IPS-18c (cell line): ENCODE measurements at regions not wholly inside any gene's neighbourhood (a gene's known extent, or its start where the extent isn't known, plus 50 kb on each side); places are given as distances from the start of the nearest gene placed in this dataset.

Experiments used
- H3K4me3 ChIP-seq: 2 replicates; pipeline ENCODE4 v1.7.0; 2013; ENCODE audit warnings: low read depth, mild to moderate bottlenecking, low read length, moderate library complexity; ENCODE audit not compliant: insufficient read depth
- H3K9me3 ChIP-seq: one replicate; pipeline ENCODE4 v1.6.1; 2013; ENCODE audit warnings: mild to moderate bottlenecking, low read length, moderate library complexity; ENCODE audit not compliant: control insufficient read depth, insufficient read depth

DNA sequence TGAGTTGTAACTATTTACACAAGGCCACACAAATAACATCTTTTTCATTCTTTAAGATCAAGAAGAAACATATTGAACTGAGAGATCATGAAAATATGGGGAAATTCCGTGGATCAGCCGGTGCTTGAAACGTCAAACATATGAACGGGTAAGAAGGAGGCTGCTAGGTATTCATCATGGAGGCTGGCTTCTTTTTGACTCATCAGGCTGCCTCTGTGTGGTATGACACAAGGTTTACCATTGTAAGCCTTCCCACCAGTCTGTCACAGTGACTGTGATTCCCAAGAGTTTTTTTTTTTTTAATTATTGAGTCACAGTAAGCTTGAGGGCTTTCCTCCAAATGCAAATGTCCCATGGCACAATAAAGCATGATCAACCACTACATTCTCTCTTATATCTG lies 506.9 kb downstream of the BCL11A start:
- no peaks in the 10 kb centered on the region for H3K9me3 ChIP-seq

DNA sequence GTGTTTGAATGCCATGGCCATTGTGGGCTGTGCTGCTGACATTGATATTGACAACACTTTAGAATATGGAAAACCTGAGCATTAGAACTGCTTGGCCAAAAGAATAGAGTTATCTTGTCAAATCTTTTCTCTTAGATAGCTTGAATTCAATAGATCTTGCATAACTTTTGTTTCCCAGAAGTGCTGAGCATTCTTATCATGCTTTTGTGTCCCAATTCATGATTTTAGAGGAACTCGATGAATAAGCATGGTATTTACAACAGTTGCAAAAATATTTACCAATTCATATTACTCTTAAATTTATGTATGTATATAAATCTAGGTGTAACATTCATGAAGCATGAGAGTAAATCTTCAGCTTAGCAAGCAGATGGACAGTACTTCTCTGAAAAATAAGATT lies 508.0 kb downstream of the BCL11A start:
- no peak overlapping the region for H3K4me3 ChIP-seq
- H3K9me3 ChIP-seq: no peaks in the 10 kb centered on the region

More for the DNA sequence above, 506.9 kb downstream of the BCL11A start:
- no peak overlapping the region for H3K4me3 ChIP-seq

- Histone ChIP-seq H3K4me3 (no peak overlapping the region), H3K9me3 (no peaks in the 10 kb centered on the region)
Observed at GRCh38 chr2:60044484-60044883, 509.0 kb downstream of the BCL11A start.

- no peaks in the 10 kb centered on the region for H3K9me3 ChIP-seq
- no peak overlapping the region for H3K4me3 ChIP-seq
Observed at GRCh38 chr2:60042023-60042422, 511.4 kb downstream of the BCL11A start.

- H3K4me3 ChIP-seq: no peak overlapping the region
- peaks cover 2% of the 10 kb centered on the region for H3K9me3 ChIP-seq
Observed at GRCh38 chr2:60033325-60033724, 520.1 kb downstream of the BCL11A start.

GRCh38 chr2:60029566-60029883 lies 523.9 kb downstream of the BCL11A start:
- Histone ChIP-seq H3K9me3 (no peaks in the 10 kb centered on the region), H3K4me3 (no peak overlapping the region)

DNA sequence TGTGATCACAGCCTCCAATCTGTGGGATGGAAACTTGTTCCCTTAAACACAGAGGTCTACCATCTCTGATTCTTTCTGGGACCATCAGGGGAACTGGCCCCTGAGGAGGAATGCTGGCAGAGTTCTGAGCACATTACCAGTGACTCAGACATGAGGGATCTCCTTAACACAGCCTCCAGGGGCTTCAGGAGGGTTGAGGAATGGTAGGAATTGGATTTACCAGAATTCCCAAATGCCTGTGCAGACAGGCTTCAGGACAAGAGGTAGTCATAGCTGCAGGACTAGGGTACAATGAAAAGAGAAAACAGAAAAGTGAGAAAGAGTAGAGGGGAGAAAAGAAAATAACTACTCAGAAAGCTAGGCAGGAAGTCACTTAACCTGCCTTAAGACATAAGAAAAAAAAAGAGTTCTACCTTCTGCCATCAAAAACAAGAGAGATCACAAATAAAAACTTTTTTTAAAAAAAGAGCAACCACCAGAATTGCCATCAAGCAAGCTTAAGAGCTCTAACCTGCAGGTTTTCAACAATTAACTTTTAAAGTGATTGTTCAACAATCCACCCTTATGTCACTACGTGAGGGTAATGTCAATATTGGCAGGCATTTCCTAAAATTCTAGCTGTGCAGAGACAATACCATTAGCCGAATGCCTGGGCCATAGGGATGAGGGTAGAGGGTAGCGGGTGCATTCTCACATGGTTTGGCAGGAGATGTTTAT lies 524.4 kb downstream of the BCL11A start:
- Histone ChIP-seq H3K4me3 (no peak overlapping the region), H3K9me3 (no peaks in the 10 kb centered on the region)

DNA sequence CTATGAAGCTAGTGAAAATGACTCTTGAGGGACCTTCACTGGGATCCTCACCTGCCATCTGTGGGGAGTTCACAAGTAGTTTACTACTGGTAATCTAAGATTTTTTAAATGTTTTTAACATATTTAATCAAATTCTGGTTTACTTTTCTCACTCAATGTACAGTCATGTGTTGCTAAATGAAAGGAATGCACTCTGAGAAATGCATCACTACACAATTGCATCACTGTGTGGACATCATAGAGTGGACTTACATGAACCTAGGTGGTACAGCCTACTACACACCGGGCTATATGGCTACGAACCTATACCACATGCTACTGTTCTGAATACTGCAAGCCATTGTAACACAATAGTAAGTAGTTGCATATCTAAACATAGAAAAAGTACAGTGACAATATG lies 528.0 kb downstream of the BCL11A start:
- Histone ChIP-seq H3K4me3 (no peak overlapping the region), H3K9me3 (no peaks in the 10 kb centered on the region)

- Histone ChIP-seq H3K4me3 (no peak overlapping the region), H3K9me3 (no peaks in the 10 kb centered on the region)
Observed at GRCh38 chr2:60023256-60023985, 530.0 kb downstream of the BCL11A start.

GRCh38 chr2:60007671-60008070 lies 545.8 kb downstream of the BCL11A start:
- H3K9me3 ChIP-seq: no peaks in the 10 kb centered on the region

GRCh38 chr2:60003076-60003475 lies 550.4 kb downstream of the BCL11A start:
- no peaks in the 10 kb centered on the region for H3K9me3 ChIP-seq
- no peak overlapping the region for H3K4me3 ChIP-seq

More at GRCh38 chr2:60007671-60008070, 545.8 kb downstream of the BCL11A start:
- H3K4me3 ChIP-seq: no peak overlapping the region

DNA sequence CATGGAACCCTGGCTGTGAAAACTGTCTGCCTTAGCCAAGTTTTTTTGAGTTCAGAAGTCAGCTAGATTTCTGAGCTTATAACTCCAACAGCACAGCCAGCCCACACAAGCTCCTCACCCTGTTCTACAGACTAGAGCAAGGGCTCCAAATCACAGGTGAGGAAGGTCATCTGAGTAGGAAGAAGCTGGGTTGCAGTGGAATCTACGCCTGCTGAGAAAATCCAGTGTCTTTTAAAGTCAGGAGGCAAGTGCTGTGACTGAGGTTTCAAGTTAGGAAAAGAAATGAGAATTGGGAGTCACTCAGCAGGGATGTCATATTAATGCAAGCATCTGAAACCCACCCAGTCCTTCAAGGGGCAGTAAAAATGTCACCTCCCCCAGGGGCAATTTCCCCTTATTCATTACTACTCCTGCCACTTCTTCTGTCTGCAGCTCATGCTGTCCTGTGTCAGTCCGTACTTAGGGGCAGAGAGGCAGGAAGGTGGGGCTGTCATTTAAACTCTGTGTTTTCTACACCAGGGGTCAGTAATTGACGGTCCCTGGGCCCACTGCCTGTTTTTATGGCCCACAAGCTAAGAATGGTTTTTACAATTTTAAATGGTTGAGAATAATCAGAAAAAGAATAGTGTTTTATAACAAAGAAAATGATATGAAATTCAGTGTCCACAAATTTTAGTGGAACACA lies 551.1 kb downstream of the BCL11A start:
- Histone ChIP-seq H3K9me3 (no peaks in the 10 kb centered on the region), H3K4me3 (no peak overlapping the region)

- Histone ChIP-seq H3K4me3 (no peak overlapping the region), H3K9me3 (no peaks in the 10 kb centered on the region)
Observed at GRCh38 chr2:60000686-60001085, 552.8 kb downstream of the BCL11A start.

- H3K9me3 ChIP-seq: no peaks in the 10 kb centered on the region
- H3K4me3 ChIP-seq: no peak overlapping the region
Observed at GRCh38 chr2:59998324-59998723, 555.1 kb downstream of the BCL11A start.

- Histone ChIP-seq H3K4me3 (no peak overlapping the region), H3K9me3 (no peaks in the 10 kb centered on the region)
Observed at GRCh38 chr2:59997371-59997770, 556.1 kb downstream of the BCL11A start.

DNA sequence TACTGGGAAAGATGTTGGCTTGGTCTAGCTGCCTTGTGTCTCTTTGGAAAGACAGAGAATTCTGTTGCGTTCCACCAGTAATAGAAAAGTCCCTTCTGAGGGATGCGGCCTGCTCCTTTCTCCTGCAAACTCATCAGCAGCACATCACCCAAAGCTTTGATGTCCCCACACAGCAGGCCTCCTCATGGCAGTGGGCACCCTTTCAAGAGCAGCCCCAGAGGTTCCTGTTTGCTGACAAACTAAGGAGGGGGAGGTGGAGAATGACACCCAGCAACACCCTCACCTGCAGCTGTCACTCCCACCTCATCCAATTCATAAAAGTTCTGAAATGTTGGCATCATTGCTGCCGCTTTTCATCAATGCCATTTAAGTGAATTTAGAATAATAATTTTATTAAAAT lies 556.6 kb downstream of the BCL11A start:
- Histone ChIP-seq H3K9me3 (no peaks in the 10 kb centered on the region), H3K4me3 (no peak overlapping the region)

DNA sequence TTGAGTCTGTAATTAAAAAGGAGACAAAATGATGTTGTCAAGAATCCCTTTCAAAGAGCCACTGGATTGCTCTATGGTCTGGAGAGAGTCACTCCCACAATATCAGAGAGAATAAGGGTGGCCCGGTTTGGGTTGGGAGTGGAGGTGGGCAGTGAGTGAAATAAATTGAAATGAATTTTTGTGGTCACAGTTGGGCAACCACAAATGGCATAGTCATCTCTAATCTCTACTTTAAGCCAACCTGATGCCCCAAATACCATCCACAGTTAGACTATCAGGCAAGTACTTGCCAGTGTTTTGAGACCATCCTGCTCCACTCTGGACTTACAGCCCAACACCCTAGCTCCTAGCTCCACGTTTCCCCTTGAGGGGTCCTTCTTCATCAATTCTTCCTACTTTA lies 559.7 kb downstream of the BCL11A start:
- no peak overlapping the region for H3K4me3 ChIP-seq

GRCh38 chr2:59988341-59988740 lies 565.1 kb downstream of the BCL11A start:
- Histone ChIP-seq H3K9me3 (no peaks in the 10 kb centered on the region), H3K4me3 (no peak overlapping the region)

More for the DNA sequence above, 559.7 kb downstream of the BCL11A start:
- no peaks in the 10 kb centered on the region for H3K9me3 ChIP-seq
